ENCODE measurements at regions not wholly inside any gene's neighbourhood (a gene's known extent, or its start where the extent isn't known, plus 50 kb on each side); places are given as distances from the start of the nearest gene placed in this dataset.

- TF ChIP-seq, protein P1, sequence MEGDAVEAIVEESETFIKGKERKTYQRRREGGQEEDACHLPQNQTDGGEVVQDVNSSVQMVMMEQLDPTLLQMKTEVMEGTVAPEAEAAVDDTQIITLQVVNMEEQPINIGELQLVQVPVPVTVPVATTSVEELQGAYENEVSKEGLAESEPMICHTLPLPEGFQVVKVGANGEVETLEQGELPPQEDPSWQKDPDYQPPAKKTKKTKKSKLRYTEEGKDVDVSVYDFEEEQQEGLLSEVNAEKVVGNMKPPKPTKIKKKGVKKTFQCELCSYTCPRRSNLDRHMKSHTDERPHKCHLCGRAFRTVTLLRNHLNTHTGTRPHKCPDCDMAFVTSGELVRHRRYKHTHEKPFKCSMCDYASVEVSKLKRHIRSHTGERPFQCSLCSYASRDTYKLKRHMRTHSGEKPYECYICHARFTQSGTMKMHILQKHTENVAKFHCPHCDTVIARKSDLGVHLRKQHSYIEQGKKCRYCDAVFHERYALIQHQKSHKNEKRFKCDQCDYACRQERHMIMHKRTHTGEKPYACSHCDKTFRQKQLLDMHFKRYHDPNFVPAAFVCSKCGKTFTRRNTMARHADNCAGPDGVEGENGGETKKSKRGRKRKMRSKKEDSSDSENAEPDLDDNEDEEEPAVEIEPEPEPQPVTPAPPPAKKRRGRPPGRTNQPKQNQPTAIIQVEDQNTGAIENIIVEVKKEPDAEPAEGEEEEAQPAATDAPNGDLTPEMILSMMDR (IDR thresholded peaks at IDR 0.05), result no peak
- no peak for TF ChIP-seq EP300 (IDR thresholded peaks at IDR 0.05)
- TF ChIP-seq POLR2AphosphoS5 (IDR thresholded peaks at IDR 0.05), result no peak
Observed at GRCh38 chr5:61702784-61703183, 370.7 kb downstream of the ZSWIM6 start.

All from sigmoid colon (tissue), 4 donors.